Mesodermal cell (in vitro differentiated cells): ENCODE measurements at regions not wholly inside any gene's neighbourhood (a gene's known extent, or its start where the extent isn't known, plus 50 kb on each side); places are given as distances from the start of the nearest gene placed in this dataset.

Experiments used
- H3K27ac ChIP-seq: 2 replicates; pipeline ENCODE4 v1.7.0; 2013; ENCODE audit warnings: mild to moderate bottlenecking, low read depth, low read length, moderate library complexity; ENCODE audit not compliant: severe bottlenecking
- H3K36me3 ChIP-seq: 2 replicates; pipeline ENCODE4 v1.7.1; 2013; ENCODE audit warnings: mild to moderate bottlenecking, low read length, moderate library complexity; ENCODE audit not compliant: control insufficient read depth, insufficient read depth
- H3K4me1 ChIP-seq: one replicate; pipeline ENCODE4 v1.7.1; 2013; ENCODE audit warnings: mild to moderate bottlenecking, low read length; ENCODE audit not compliant: insufficient read depth, control insufficient read depth, poor library complexity, severe bottlenecking
- H3K4me3 ChIP-seq: 2 replicates; pipeline ENCODE4 v1.7.0; 2013; ENCODE audit warnings: low read length, control low read depth, mild to moderate bottlenecking; ENCODE audit not compliant: insufficient read depth, poor library complexity, severe bottlenecking; ENCODE audit errors: extremely low read depth
- H3K9me3 ChIP-seq: 2 replicates; pipeline ENCODE4 v1.7.1; 2013; ENCODE audit warnings: mild to moderate bottlenecking, low read length, moderate library complexity; ENCODE audit not compliant: control insufficient read depth
- WGBS, 2 experiments: methylation state at CpG; one replicate each; pipeline ENCODE4 v1.1.5; 2013; ENCODE audit warnings: missing lambda C conversion rate in 2 of 2; ENCODE audit not compliant: insufficient coverage in 2 of 2; 5-methylcytosine and 5-hydroxymethylcytosine counted together

GRCh38 chr11:127485541-127485940, 485.0 kb upstream of the KIRREL3 start:
- no peak overlapping the region for H3K4me3 ChIP-seq
- 50% methylated on average over 1 of the region's 2 CpGs; no CpG with 5 or more reads in 1 of the 2 experiments for WGBS, 2 experiments
- no peaks in the 10 kb centered on the region for H3K4me1 ChIP-seq
- H3K36me3 ChIP-seq = no peaks in the 10 kb centered on the region
- H3K27ac ChIP-seq = no peak overlapping the region
- H3K9me3 ChIP-seq = no peaks in the 10 kb centered on the region

- no peaks in the 10 kb centered on the region for H3K4me1 ChIP-seq
- H3K36me3 ChIP-seq = no peaks in the 10 kb centered on the region
- 100% methylated on average over 1 of the region's 1 CpG; no CpG with 5 or more reads in 1 of the 2 experiments for WGBS, 2 experiments
- H3K9me3 ChIP-seq = no peaks in the 10 kb centered on the region
- no peak overlapping the region for H3K27ac ChIP-seq
- no peak overlapping the region for H3K4me3 ChIP-seq
These were observed 480.8 kb upstream of the KIRREL3 start for GRCh38 chr11:127481391-127481790.

- no peak overlapping the region for H3K4me3 ChIP-seq
- no peaks in the 10 kb centered on the region for H3K4me1 ChIP-seq
- no peak overlapping the region for H3K27ac ChIP-seq
- 100% methylated on average over 2 of the region's 2 CpGs; no CpG with 5 or more reads in 1 of the 2 experiments for WGBS, 2 experiments
- H3K9me3 ChIP-seq = no peaks in the 10 kb centered on the region
- H3K36me3 ChIP-seq = no peaks in the 10 kb centered on the region
These were observed 478.3 kb upstream of the KIRREL3 start for GRCh38 chr11:127478826-127479225.

- Histone ChIP-seq H3K9me3 (no peaks in the 10 kb centered on the region), H3K36me3 (no peaks in the 10 kb centered on the region), H3K4me1 (no peaks in the 10 kb centered on the region), H3K27ac (no peak overlapping the region), H3K4me3 (no peak overlapping the region)
- WGBS, 2 experiments = no CpG with 5 or more reads among the region's 1 CpG
These were observed 474.2 kb upstream of the KIRREL3 start for GRCh38 chr11:127474766-127475165.

GRCh38 chr11:127472505-127472904, 471.9 kb upstream of the KIRREL3 start:
- Histone ChIP-seq H3K4me3 (no peak overlapping the region), H3K9me3 (no peaks in the 10 kb centered on the region), H3K27ac (no peak overlapping the region), H3K4me1 (no peaks in the 10 kb centered on the region), H3K36me3 (no peaks in the 10 kb centered on the region)
- WGBS, 2 experiments = 94 to 95% methylated on average over 7 of the region's 7 CpGs

GRCh38 chr11:127471662-127472061, 471.1 kb upstream of the KIRREL3 start:
- Histone ChIP-seq H3K9me3 (no peaks in the 10 kb centered on the region), H3K4me1 (no peaks in the 10 kb centered on the region), H3K27ac (no peak overlapping the region), H3K36me3 (no peaks in the 10 kb centered on the region), H3K4me3 (no peak overlapping the region)
- 95 to 100% methylated on average over 1 to 3 of the region's 3 CpGs for WGBS, 2 experiments

- no peak overlapping the region for H3K4me3 ChIP-seq
- H3K4me1 ChIP-seq = no peaks in the 10 kb centered on the region
- no peak overlapping the region for H3K27ac ChIP-seq
- H3K9me3 ChIP-seq = no peaks in the 10 kb centered on the region
- no peaks in the 10 kb centered on the region for H3K36me3 ChIP-seq
- WGBS, 2 experiments = 80% methylated on average over 1 of the region's 4 CpGs; no CpG with 5 or more reads in 1 of the 2 experiments
These were observed 469.8 kb upstream of the KIRREL3 start for GRCh38 chr11:127470306-127470884.

GRCh38 chr11:127464325-127464724, 463.8 kb upstream of the KIRREL3 start:
- Histone ChIP-seq H3K27ac (no peak overlapping the region), H3K4me1 (no peaks in the 10 kb centered on the region), H3K36me3 (no peaks in the 10 kb centered on the region), H3K9me3 (no peaks in the 10 kb centered on the region), H3K4me3 (no peak overlapping the region)
- 79 to 91% methylated on average over 3 to 5 of the region's 6 CpGs for WGBS, 2 experiments

GRCh38 chr11:127462065-127462344, 461.4 kb upstream of the KIRREL3 start:
- Histone ChIP-seq H3K27ac (no peak overlapping the region), H3K4me1 (no peaks in the 10 kb centered on the region), H3K36me3 (no peaks in the 10 kb centered on the region), H3K4me3 (no peak overlapping the region), H3K9me3 (no peaks in the 10 kb centered on the region)
- WGBS, 2 experiments = 92 to 100% methylated on average over 1 to 2 of the region's 3 CpGs

GRCh38 chr11:127461241-127462064, 460.9 kb upstream of the KIRREL3 start:
- Histone ChIP-seq H3K4me1 (no peaks in the 10 kb centered on the region), H3K4me3 (no peak overlapping the region), H3K27ac (no peak overlapping the region), H3K36me3 (no peaks in the 10 kb centered on the region), H3K9me3 (no peaks in the 10 kb centered on the region)
- 77 to 91% methylated on average over 2 to 5 of the region's 6 CpGs for WGBS, 2 experiments

- no peak overlapping the region for H3K4me3 ChIP-seq
- H3K36me3 ChIP-seq = no peaks in the 10 kb centered on the region
- H3K9me3 ChIP-seq = no peaks in the 10 kb centered on the region
- no peaks in the 10 kb centered on the region for H3K4me1 ChIP-seq
- no peak overlapping the region for H3K27ac ChIP-seq
- 60 to 63% methylated on average over 1 to 2 of the region's 2 CpGs for WGBS, 2 experiments
These were observed 458.0 kb upstream of the KIRREL3 start for GRCh38 chr11:127458561-127458960.
